ENCODE measurements at regions not wholly inside any gene's neighbourhood (a gene's known extent, or its start where the extent isn't known, plus 50 kb on each side); places are given as distances from the start of the nearest gene placed in this dataset.

- H3K27me3 ChIP-seq (ENCODE audit: insufficient read depth, poor library complexity, severe bottlenecking): no peaks in the 10 kb centered on the region
- TF ChIP-seq SPI1 (IDR thresholded peaks at IDR 0.05; ENCODE audit: borderline replicate concordance, low read depth) (no peak), GABPA (IDR thresholded peaks at IDR 0.05; ENCODE audit: low read depth) (no peak), CTCF (IDR thresholded peaks at IDR 0.05; ENCODE audit: insufficient read depth, low read length) (no peak), POLR2AphosphoS5 (IDR thresholded peaks at IDR 0.05; ENCODE audit: low read depth) (no peak), REST (IDR thresholded peaks at IDR 0.05; ENCODE audit: insufficient replicate concordance, low read depth) (no peak)
- H3K27ac ChIP-seq (replicated peaks): no peak overlapping the region
- no peak for DNase-seq (ENCODE audit: low read depth in 1 of 2, low spot score in 1 of 2)
- H3K4me3 ChIP-seq (replicated peaks; ENCODE audit: insufficient read depth, low read length): no peak overlapping the region
These were observed 225.3 kb upstream of the RIOK2 start for GRCh38 chr5:97408331-97408730.

- Histone ChIP-seq H3K27ac (replicated peaks) (no peak overlapping the region), H3K4me3 (replicated peaks; ENCODE audit: insufficient read depth, low read length) (no peak overlapping the region), H3K27me3 (ENCODE audit: insufficient read depth, poor library complexity, severe bottlenecking) (no peaks in the 10 kb centered on the region)
- TF ChIP-seq SPI1 (IDR thresholded peaks at IDR 0.05; ENCODE audit: borderline replicate concordance, low read depth): no peak
- TF ChIP-seq GABPA (IDR thresholded peaks at IDR 0.05; ENCODE audit: low read depth): no peak
- TF ChIP-seq REST (IDR thresholded peaks at IDR 0.05; ENCODE audit: insufficient replicate concordance, low read depth): no peak
- no peak for TF ChIP-seq POLR2AphosphoS5 (IDR thresholded peaks at IDR 0.05; ENCODE audit: low read depth)
- TF ChIP-seq CTCF (IDR thresholded peaks at IDR 0.05; ENCODE audit: insufficient read depth, low read length): no peak
- no peak for DNase-seq (ENCODE audit: low read depth in 1 of 2, low spot score in 1 of 2)
These were observed 229.9 kb upstream of the RIOK2 start for GRCh38 chr5:97412959-97413358.

GRCh38 chr5:97417986-97418385 is 234.9 kb upstream of the RIOK2 start:
- TF ChIP-seq REST (IDR thresholded peaks at IDR 0.05; ENCODE audit: insufficient replicate concordance, low read depth): no peak
- Histone ChIP-seq H3K4me3 (replicated peaks; ENCODE audit: insufficient read depth, low read length) (no peak overlapping the region), H3K27ac (replicated peaks) (no peak overlapping the region), H3K27me3 (ENCODE audit: insufficient read depth, poor library complexity, severe bottlenecking) (no peaks in the 10 kb centered on the region)
- DNase-seq (ENCODE audit: low read depth in 1 of 2, low spot score in 1 of 2): no peak

DNA sequence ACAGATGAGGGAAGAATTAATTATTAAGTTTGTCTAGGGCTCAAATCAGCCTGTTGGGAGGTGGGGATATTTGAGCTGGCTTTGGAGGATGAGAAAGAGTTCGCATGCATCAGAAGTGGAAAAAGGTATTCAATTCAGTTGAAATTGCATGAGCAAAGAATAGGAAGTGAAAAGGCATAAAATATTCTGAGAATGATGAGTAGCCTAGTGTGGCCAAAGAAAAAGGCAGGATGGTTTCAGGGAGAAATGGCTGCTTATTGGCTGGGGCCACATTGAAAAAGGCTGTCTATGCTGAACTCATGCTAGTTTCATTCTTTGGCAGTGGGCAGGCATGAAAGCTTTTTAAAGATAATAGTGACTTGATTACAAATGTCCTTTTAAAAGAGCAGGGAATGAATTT is 235.4 kb upstream of the RIOK2 start:
- H3K27me3 ChIP-seq (ENCODE audit: insufficient read depth, poor library complexity, severe bottlenecking): no peaks in the 10 kb centered on the region
- TF ChIP-seq POLR2AphosphoS5 (IDR thresholded peaks at IDR 0.05; ENCODE audit: low read depth) (no peak), REST (IDR thresholded peaks at IDR 0.05; ENCODE audit: insufficient replicate concordance, low read depth) (no peak), CTCF (IDR thresholded peaks at IDR 0.05; ENCODE audit: insufficient read depth, low read length) (no peak), GABPA (IDR thresholded peaks at IDR 0.05; ENCODE audit: low read depth) (no peak), SPI1 (IDR thresholded peaks at IDR 0.05; ENCODE audit: borderline replicate concordance, low read depth) (no peak)
- H3K27ac ChIP-seq (replicated peaks): no peak overlapping the region
- DNase-seq (ENCODE audit: low read depth in 1 of 2, low spot score in 1 of 2): no peak
- H3K4me3 ChIP-seq (replicated peaks; ENCODE audit: insufficient read depth, low read length): no peak overlapping the region
